ENCODE measurements at regions not wholly inside any gene's neighbourhood (a gene's known extent, or its start where the extent isn't known, plus 50 kb on each side); places are given as distances from the start of the nearest gene placed in this dataset.

- DNase-seq = no peak
Observed at GRCh38 chr2:35416391-35417140, 939.0 kb upstream of the CRIM1 start.

- no peak for DNase-seq
Observed at GRCh38 chr2:35415942-35416341, 939.6 kb upstream of the CRIM1 start.

- DNase-seq = no peak
Observed at GRCh38 chr2:35415282-35415681, 940.3 kb upstream of the CRIM1 start.

- DNase-seq = no peak
Observed at GRCh38 chr2:35410431-35411061, 945.0 kb upstream of the CRIM1 start.

GRCh38 chr2:35409762-35410161 is 945.8 kb upstream of the CRIM1 start:
- no peak for DNase-seq

- DNase-seq = no peak
Observed at GRCh38 chr2:35408320-35408719, 947.3 kb upstream of the CRIM1 start.

GRCh38 chr2:35391736-35392442 is 963.7 kb upstream of the CRIM1 start:
- no peak for DNase-seq

GRCh38 chr2:35378791-35379190 is 976.8 kb upstream of the CRIM1 start:
- no peak for DNase-seq

GRCh38 chr2:35374845-35375244 is 980.7 kb upstream of the CRIM1 start:
- DNase-seq = no peak

GRCh38 chr2:35365859-35366258 is 989.7 kb upstream of the CRIM1 start:
- DNase-seq = no peak

GRCh38 chr2:35356332-35356731 is 999.2 kb upstream of the CRIM1 start:
- DNase-seq = no peak

- DNase-seq = no peak
Observed at GRCh38 chr2:35355056-35355455, 1000.5 kb upstream of the CRIM1 start.

GRCh38 chr2:35347561-35347960 is 1008.0 kb upstream of the CRIM1 start:
- DNase-seq = no peak

GRCh38 chr2:35343135-35343534 is 1012.4 kb upstream of the CRIM1 start:
- no peak for DNase-seq

GRCh38 chr2:35339211-35339610 is 1016.4 kb upstream of the CRIM1 start:
- no peak for DNase-seq

GRCh38 chr2:35337922-35338321 is 1017.7 kb upstream of the CRIM1 start:
- DNase-seq = no peak

GRCh38 chr2:35314049-35314448 is 1041.5 kb upstream of the CRIM1 start:
- DNase-seq = no peak

- no peak for DNase-seq
Observed at GRCh38 chr2:35301369-35301768, 1054.2 kb upstream of the CRIM1 start.

- no peak for DNase-seq
Observed at GRCh38 chr2:35298493-35298892, 1057.1 kb upstream of the CRIM1 start.

- no peak for DNase-seq
Observed at GRCh38 chr2:35297403-35297802, 1058.2 kb upstream of the CRIM1 start.

- DNase-seq = no peak
Observed at GRCh38 chr2:35294636-35295263, 1060.8 kb upstream of the CRIM1 start.

GRCh38 chr2:35293261-35293660 is 1062.3 kb upstream of the CRIM1 start:
- DNase-seq = no peak

- no peak for DNase-seq
Observed at GRCh38 chr2:35292199-35292598, 1063.4 kb upstream of the CRIM1 start.

GRCh38 chr2:35281702-35282101 is 1073.9 kb upstream of the CRIM1 start:
- no peak for DNase-seq

All from NK-92 treated with Interleukin-12 subunit alpha and Interleukin-12 subunit beta, amount 100 ng/mL, for 24 hours (cell line).